Epithelial cell of esophagus (primary cell): ENCODE measurements at regions not wholly inside any gene's neighbourhood (a gene's known extent, or its start where the extent isn't known, plus 50 kb on each side); places are given as distances from the start of the nearest gene placed in this dataset.

ENCODE experiments used
- DNase-seq: peaks from one replicate; pipeline ENCODE4 v3.0.0; 2010; ENCODE audit warnings: low read depth
- H3K4me3 ChIP-seq: 2 replicates; pipeline ENCODE4 v1.5.1; 2011; ENCODE audit warnings: mild to moderate bottlenecking, low read length, control low read depth
- CTCF ChIP-seq: IDR thresholded peaks from 2 replicates; pipeline ENCODE4 v1.5.1; 2011; ENCODE audit warnings: low read depth, mild to moderate bottlenecking, low read length, control low read depth, inconsistent platforms; ENCODE audit not compliant: insufficient read depth; ENCODE audit errors: missing control alignments

DNA sequence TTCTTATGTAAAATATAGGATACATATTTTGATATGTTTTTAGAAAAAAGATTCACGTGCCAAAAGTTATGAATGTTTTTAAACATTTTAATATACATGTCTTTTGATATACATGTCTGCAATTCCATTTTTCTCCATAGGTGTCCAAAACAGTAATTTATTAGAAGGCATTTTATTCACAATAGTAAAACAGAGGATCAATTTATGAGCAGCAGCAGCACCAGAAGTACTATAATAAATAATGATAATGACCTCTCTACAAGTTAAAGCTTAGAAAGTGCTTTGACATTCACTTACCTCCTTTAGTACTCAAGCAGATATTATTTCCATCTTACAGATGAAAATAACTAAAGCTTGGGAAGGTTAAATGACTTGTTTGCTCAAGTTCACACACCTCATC, 96.7 kb upstream of the DBX1 start:
- DNase-seq = no peak
- no peak overlapping the region for H3K4me3 ChIP-seq
- no peak for TF ChIP-seq CTCF

GRCh38 chr11:20253796-20254195, 93.5 kb upstream of the DBX1 start:
- no peak for TF ChIP-seq CTCF
- no peak overlapping the region for H3K4me3 ChIP-seq
- DNase-seq = no peak

- DNase-seq = no peak
- TF ChIP-seq CTCF = no peak
- no peak overlapping the region for H3K4me3 ChIP-seq
These were observed 91.2 kb upstream of the DBX1 start for GRCh38 chr11:20251496-20251895.

DNA sequence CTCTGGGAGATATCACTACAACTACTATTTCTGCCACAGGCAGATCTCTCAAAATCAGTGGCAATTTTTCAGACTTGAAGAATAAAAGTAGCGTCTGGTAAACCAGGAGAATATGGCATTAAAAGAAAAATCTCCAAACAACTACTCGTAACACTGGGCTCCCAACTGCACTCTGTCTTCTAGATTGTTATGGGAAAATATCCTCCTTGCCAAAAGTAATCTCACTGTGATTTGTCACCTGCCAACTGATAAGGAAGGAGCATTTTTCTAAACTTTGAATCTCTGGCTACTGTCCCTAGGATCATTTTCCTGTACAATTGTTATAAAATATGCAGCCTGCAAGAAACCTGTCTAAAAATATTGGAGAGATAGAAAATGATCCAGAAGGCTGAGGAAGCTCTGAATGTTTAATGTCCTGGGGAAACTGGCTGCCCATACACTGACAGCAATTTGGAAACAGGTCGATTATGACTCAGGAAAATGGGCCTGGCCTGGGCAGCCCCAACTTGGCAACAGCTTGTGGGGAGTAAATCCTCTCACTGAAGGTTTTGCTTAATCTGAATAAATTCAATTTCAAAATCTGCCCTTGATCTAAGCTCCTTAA, 90.5 kb upstream of the DBX1 start:
- DNase-seq = no peak
- TF ChIP-seq CTCF = no peak
- H3K4me3 ChIP-seq = no peak overlapping the region

- TF ChIP-seq CTCF = no peak
- DNase-seq = no peak
- no peak overlapping the region for H3K4me3 ChIP-seq
These were observed 89.5 kb upstream of the DBX1 start for GRCh38 chr11:20249796-20250195.

GRCh38 chr11:20249378-20249777, 89.1 kb upstream of the DBX1 start:
- TF ChIP-seq CTCF = no peak
- H3K4me3 ChIP-seq = no peak overlapping the region
- DNase-seq = no peak

GRCh38 chr11:20248871-20249270, 88.6 kb upstream of the DBX1 start:
- DNase-seq = no peak
- H3K4me3 ChIP-seq = no peak overlapping the region
- no peak for TF ChIP-seq CTCF
